ENCODE measurements at regions not wholly inside any gene's neighbourhood (a gene's known extent, or its start where the extent isn't known, plus 50 kb on each side); places are given as distances from the start of the nearest gene placed in this dataset.

DNA sequence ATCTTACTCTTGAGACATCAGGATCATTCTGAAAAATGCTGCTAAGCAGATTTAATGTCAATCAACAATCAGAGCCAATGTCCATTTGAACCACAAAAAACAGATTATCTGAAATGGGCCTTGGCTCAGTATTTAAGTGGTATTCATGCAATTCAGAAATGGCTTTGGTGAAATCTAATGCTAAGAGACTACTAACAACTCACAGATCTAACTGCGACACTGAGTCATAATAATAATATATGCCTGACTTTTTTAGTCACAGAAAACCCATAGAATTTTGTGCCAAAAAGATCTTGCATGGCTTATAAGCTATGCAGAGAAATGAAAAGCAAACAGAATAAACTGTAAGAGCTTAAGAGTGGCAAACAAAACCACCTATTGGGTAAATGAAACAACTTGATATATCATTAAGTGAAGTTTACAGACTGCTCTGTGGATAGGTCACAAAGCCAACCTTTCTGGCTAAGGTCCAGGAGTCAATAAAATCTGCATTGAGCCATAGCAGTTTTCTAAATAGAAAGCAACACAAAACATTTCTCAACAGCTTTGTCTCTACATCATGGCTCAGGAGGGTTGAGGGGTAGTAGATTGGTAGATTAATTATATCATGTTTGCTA, 234.3 kb downstream of the LRATD1 start:
- Histone ChIP-seq H3K9me1 (ENCODE audit: control insufficient read depth, insufficient read depth, low read length) (no peaks in the 10 kb centered on the region), H3K36me3 (ENCODE audit: control insufficient read depth, insufficient read depth, low read length) (no peaks in the 10 kb centered on the region), H3K79me2 (ENCODE audit: control insufficient read depth, insufficient read depth, low read length) (no peaks in the 10 kb centered on the region), H3K4me2 (ENCODE audit: insufficient read depth, low read length) (no peak overlapping the region), H3K9me3 (replicated peaks; ENCODE audit: control insufficient read depth, insufficient read depth, low read depth, low read length) (no peaks in the 10 kb centered on the region), H3K9ac (ENCODE audit: insufficient read depth in 1 of 2, low read depth in 2 of 2, low read length in 2 of 2) (no peak overlapping the region), H4K20me1 (replicated peaks; ENCODE audit: control insufficient read depth, insufficient read depth, low read length) (no peaks in the 10 kb centered on the region), H3K27me3 (ENCODE audit: control insufficient read depth in 2 of 2, insufficient read depth in 2 of 2, low read length in 2 of 2) (no peaks in the 10 kb centered on the region), H3K4me3 (no peak overlapping the region), H3K4me1 (replicated peaks in 1 of 2; ENCODE audit: control insufficient read depth in 2 of 2, insufficient read depth in 2 of 2, low read length in 2 of 2) (no peaks in the 10 kb centered on the region), H3K27ac (ENCODE audit: extremely low read depth, low read depth, low read length) (no peak overlapping the region), H2AFZ (ENCODE audit: low read depth, low read length) (no peak overlapping the region)
- ATAC-seq (no peak), DNase-seq (ENCODE audit: extremely low read depth in 1 of 4, low spot score in 3 of 4) (no peak), FAIRE-seq (no peak)
- intact Hi-C loops (cut with micrococcal nuclease), result no loop called here
- in situ Hi-C loops (cut with MboI), result no loop called here
- 5% methylated on average over 1 of the region's 1 CpG for WGBS (ENCODE audit: insufficient coverage, low coverage, missing lambda C conversion rate)
- ChIA-PET POLR2A (no interaction called here), CTCF (ENCODE audit: low intra/inter-chr PET ratio) (no interaction called here)
- no TSS peak for BruUV-seq (replicated peaks)
- TF ChIP-seq, protein P1, sequence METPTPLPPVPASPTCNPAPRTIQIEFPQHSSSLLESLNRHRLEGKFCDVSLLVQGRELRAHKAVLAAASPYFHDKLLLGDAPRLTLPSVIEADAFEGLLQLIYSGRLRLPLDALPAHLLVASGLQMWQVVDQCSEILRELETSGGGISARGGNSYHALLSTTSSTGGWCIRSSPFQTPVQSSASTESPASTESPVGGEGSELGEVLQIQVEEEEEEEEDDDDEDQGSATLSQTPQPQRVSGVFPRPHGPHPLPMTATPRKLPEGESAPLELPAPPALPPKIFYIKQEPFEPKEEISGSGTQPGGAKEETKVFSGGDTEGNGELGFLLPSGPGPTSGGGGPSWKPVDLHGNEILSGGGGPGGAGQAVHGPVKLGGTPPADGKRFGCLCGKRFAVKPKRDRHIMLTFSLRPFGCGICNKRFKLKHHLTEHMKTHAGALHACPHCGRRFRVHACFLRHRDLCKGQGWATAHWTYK (CRISPR knock-in tag; IDR thresholded peaks at IDR 0.05), result no peak
- TF ChIP-seq HDAC2 (IDR thresholded peaks at IDR 0.05) (no peak), FOSL1 (tag; conservative IDR thresholded peaks at IDR 0.05) (no peak), MCM2 (IDR thresholded peaks at IDR 0.05; ENCODE audit: low read depth) (no peak), ILF3 (IDR thresholded peaks at IDR 0.05; ENCODE audit: borderline replicate concordance) (no peak), RNF2 (IDR thresholded peaks at IDR 0.05) (no peak), ZSCAN29 (IDR thresholded peaks at IDR 0.05) (no peak), CREB1 (IDR thresholded peaks at IDR 0.05) (no peak), CREB1 (CRISPR knock-in tag; IDR thresholded peaks at IDR 0.05) (no peak), CCAR2 (IDR thresholded peaks at IDR 0.05; ENCODE audit: low read depth, low read length) (no peak), NFIC (IDR thresholded peaks at IDR 0.05) (no peak)
- TF ChIP-seq, protein P2, sequence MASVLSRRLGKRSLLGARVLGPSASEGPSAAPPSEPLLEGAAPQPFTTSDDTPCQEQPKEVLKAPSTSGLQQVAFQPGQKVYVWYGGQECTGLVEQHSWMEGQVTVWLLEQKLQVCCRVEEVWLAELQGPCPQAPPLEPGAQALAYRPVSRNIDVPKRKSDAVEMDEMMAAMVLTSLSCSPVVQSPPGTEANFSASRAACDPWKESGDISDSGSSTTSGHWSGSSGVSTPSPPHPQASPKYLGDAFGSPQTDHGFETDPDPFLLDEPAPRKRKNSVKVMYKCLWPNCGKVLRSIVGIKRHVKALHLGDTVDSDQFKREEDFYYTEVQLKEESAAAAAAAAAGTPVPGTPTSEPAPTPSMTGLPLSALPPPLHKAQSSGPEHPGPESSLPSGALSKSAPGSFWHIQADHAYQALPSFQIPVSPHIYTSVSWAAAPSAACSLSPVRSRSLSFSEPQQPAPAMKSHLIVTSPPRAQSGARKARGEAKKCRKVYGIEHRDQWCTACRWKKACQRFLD (CRISPR knock-in tag; IDR thresholded peaks at IDR 0.05), result no peak
- TF ChIP-seq, protein P3, sequence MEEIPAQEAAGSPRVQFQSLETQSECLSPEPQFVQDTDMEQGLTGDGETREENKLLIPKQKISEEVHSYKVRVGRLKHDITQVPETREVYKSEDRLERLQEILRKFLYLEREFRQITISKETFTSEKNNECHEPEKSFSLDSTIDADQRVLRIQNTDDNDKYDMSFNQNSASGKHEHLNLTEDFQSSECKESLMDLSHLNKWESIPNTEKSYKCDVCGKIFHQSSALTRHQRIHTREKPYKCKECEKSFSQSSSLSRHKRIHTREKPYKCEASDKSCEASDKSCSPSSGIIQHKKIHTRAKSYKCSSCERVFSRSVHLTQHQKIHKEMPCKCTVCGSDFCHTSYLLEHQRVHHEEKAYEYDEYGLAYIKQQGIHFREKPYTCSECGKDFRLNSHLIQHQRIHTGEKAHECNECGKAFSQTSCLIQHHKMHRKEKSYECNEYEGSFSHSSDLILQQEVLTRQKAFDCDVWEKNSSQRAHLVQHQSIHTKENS (CRISPR knock-in tag; IDR thresholded peaks at IDR 0.05), result no peak
- TF ChIP-seq, protein P4, sequence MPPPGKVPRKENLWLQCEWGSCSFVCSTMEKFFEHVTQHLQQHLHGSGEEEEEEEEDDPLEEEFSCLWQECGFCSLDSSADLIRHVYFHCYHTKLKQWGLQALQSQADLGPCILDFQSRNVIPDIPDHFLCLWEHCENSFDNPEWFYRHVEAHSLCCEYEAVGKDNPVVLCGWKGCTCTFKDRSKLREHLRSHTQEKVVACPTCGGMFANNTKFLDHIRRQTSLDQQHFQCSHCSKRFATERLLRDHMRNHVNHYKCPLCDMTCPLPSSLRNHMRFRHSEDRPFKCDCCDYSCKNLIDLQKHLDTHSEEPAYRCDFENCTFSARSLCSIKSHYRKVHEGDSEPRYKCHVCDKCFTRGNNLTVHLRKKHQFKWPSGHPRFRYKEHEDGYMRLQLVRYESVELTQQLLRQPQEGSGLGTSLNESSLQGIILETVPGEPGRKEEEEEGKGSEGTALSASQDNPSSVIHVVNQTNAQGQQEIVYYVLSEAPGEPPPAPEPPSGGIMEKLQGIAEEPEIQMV (tag; conservative IDR thresholded peaks at IDR 0.05; ENCODE audit: low read depth), result no peak
- TF ChIP-seq, protein P5, sequence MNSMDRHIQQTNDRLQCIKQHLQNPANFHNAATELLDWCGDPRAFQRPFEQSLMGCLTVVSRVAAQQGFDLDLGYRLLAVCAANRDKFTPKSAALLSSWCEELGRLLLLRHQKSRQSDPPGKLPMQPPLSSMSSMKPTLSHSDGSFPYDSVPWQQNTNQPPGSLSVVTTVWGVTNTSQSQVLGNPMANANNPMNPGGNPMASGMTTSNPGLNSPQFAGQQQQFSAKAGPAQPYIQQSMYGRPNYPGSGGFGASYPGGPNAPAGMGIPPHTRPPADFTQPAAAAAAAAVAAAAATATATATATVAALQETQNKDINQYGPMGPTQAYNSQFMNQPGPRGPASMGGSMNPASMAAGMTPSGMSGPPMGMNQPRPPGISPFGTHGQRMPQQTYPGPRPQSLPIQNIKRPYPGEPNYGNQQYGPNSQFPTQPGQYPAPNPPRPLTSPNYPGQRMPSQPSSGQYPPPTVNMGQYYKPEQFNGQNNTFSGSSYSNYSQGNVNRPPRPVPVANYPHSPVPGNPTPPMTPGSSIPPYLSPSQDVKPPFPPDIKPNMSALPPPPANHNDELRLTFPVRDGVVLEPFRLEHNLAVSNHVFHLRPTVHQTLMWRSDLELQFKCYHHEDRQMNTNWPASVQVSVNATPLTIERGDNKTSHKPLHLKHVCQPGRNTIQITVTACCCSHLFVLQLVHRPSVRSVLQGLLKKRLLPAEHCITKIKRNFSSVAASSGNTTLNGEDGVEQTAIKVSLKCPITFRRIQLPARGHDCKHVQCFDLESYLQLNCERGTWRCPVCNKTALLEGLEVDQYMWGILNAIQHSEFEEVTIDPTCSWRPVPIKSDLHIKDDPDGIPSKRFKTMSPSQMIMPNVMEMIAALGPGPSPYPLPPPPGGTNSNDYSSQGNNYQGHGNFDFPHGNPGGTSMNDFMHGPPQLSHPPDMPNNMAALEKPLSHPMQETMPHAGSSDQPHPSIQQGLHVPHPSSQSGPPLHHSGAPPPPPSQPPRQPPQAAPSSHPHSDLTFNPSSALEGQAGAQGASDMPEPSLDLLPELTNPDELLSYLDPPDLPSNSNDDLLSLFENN (IDR thresholded peaks at IDR 0.05; ENCODE audit: low read depth in 2 of 2, low read length in 2 of 2), result no peak

Data from K562 (cell line).